Adrenal gland (tissue), 9 donors: ENCODE measurements at regions not wholly inside any gene's neighbourhood (a gene's known extent, or its start where the extent isn't known, plus 50 kb on each side); places are given as distances from the start of the nearest gene placed in this dataset.

Experiments used
- DNase-seq, 7 donors: peaks; one replicate each; pipeline ENCODE4 v3.0.0-alpha.2; 2019 to 2020
- H3K27ac ChIP-seq, 5 donors: fragments of 200-600 bp; sonication (generic) in 4 of 5; 1 replicate in 3 of 5; 2 replicates in 2 of 5; pipeline versions ENCODE4 v1.5.1 to v1.8.0; 2016 to 2020; ENCODE audit warnings: mild to moderate bottlenecking in 1 of 5
- H3K27me3 ChIP-seq: fragments of 200-600 bp; 2 replicates; pipeline ENCODE4 v1.8.0; 2021
- H3K36me3 ChIP-seq, 2 donors: fragments of 200-600 bp; replicated peaks in 1 of 2; 1 replicate in 1 of 2; 2 replicates in 1 of 2; pipeline versions ENCODE4 v1.5.1 to v1.8.0; 2018 to 2022
- H3K4me1 ChIP-seq, 2 donors: fragments of 200-600 bp; replicated peaks in 1 of 2; 1 replicate in 1 of 2; 2 replicates in 1 of 2; pipeline versions ENCODE4 v1.5.1 to v1.8.0; 2018 to 2021
- H3K4me3 ChIP-seq, 4 donors: fragments of 200-600 bp; sonication (generic) in 3 of 4; one replicate each; pipeline ENCODE4 v1.5.1; 2016 to 2018
- H3K9me3 ChIP-seq, 3 donors: fragments of 200-600 bp; sonication (generic) in 1 of 3; replicated peaks in 1 of 3; 1 replicate in 2 of 3; 2 replicates in 1 of 3; pipeline versions ENCODE4 v1.5.1 to v1.8.0; 2016 to 2021
- POLR2A ChIP-seq, 2 donors: fragments of 450-650 bp; IDR thresholded peaks; one replicate each; pipeline ENCODE4 v1.6.1; 2017; ENCODE audit warnings: antibody characterized with exemption in 2 of 2, mild to moderate bottlenecking in 2 of 2, moderate library complexity in 1 of 2
- WGBS, 4 donors: extraction: QIAGEN DNeasy Blood & Tissue Kit in 2 of 4; methylation state at CpG; one replicate each; pipeline versions ENCODE4 v1.1.5 to v1.1.7; 2013 to 2017; 5-methylcytosine and 5-hydroxymethylcytosine counted together
- intact Hi-C, 2 donors: fragments of 100-400 bp; cut with DNase I; formaldehyde crosslinking; loops; one replicate each; pipeline versions ENCODE4 v1.14.1 to v1.15.0; 2022 to 2023
- TF ChIP-seq, protein P1 (sequence below), 6 experiments: fragments of 450-650 bp in 4 of 6; fragments of 200-600 bp in 2 of 6; sonication (generic) in 1 of 6; IDR thresholded peaks; 1 replicate in 5 of 6; 2 replicates in 1 of 6; pipeline versions ENCODE4 v1.5.1 to v1.8.0; 2016 to 2021; ENCODE audit warnings: antibody characterized with exemption in 6 of 6, mild to moderate bottlenecking in 2 of 6, moderate library complexity in 1 of 6
- donor health status: healthy with polysubstance abuse.
- donor health status: Bipolar disorder and iron deficiency.
- donor health status: DM: yes; HTN: yes; CAD: no.
- donor health status: DM: no; HTN: no; CAD: no.
- donor health status: DM: no; HTN: no; CAD: no.

GRCh38 chr6:144578385-144579350 is 293.5 kb downstream of the UTRN start:
- Histone ChIP-seq H3K4me1 (peaks cover 4 to 35% of the 10 kb centered on the region in 2 donors), H3K9me3 (no peaks in the 10 kb centered on the region), H3K36me3 (peaks cover 0 to 10% of the 10 kb centered on the region in 2 donors), H3K27me3 (no peaks in the 10 kb centered on the region), H3K4me3 (no peak overlapping the region), H3K27ac (peak overlapping the region in 3 of 5 donors; percentile 23 to 70 (median 58))
- DNase-seq, result peak in 5 of 7 donors; percentile 23 to 48 (median 39)
- TF ChIP-seq, protein P1, sequence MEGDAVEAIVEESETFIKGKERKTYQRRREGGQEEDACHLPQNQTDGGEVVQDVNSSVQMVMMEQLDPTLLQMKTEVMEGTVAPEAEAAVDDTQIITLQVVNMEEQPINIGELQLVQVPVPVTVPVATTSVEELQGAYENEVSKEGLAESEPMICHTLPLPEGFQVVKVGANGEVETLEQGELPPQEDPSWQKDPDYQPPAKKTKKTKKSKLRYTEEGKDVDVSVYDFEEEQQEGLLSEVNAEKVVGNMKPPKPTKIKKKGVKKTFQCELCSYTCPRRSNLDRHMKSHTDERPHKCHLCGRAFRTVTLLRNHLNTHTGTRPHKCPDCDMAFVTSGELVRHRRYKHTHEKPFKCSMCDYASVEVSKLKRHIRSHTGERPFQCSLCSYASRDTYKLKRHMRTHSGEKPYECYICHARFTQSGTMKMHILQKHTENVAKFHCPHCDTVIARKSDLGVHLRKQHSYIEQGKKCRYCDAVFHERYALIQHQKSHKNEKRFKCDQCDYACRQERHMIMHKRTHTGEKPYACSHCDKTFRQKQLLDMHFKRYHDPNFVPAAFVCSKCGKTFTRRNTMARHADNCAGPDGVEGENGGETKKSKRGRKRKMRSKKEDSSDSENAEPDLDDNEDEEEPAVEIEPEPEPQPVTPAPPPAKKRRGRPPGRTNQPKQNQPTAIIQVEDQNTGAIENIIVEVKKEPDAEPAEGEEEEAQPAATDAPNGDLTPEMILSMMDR (IDR thresholded peaks at IDR 0.05), result no peak
- no peak for TF ChIP-seq POLR2A (IDR thresholded peaks at IDR 0.05)
- intact Hi-C loops, result no loop called here
- WGBS, 4 donors, result 60 to 81% (median 67%) methylated on average over 7 of the region's 7 CpGs

GRCh38 chr6:144580039-144580438 is 294.9 kb downstream of the UTRN start:
- no peaks in the 10 kb centered on the region for H3K9me3 ChIP-seq

DNA sequence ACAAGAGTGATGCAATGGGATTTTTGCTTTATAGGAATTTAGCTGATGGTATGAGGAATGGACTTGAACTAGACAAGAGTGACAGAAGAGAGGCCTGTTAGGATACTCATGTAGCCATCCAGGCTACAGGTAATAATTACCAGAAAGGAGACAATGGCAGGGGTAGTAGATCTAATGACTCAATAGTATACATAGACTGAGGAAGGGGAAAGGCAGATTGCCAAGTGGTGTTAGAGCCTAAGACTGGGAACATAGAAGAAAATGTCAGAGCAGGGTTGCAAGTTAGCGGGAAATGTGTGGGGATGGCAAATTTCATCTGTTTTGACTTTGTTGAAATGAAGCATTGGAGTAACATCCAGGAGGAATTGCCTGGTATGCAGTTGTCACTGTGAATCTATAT is 295.6 kb downstream of the UTRN start:
- intact Hi-C loops, result loop anchor here in 1 of 2 donors (10.0 kb wide), 1 partner anchor 634 kb away; no protein-coding TSS in a partner anchor
- no peak for TF ChIP-seq POLR2A (IDR thresholded peaks at IDR 0.05)
- TF ChIP-seq, protein P1 (IDR thresholded peaks at IDR 0.05), result no peak
- H3K4me3 ChIP-seq, result no peak overlapping the region
- H3K36me3 ChIP-seq, result peaks cover 0 to 10% of the 10 kb centered on the region in 2 donors
- WGBS, 4 donors, result 94 to 100% (median 95%) methylated on average over 1 of the region's 1 CpG
- no peaks in the 10 kb centered on the region for H3K27me3 ChIP-seq
- no peaks in the 10 kb centered on the region for H3K9me3 ChIP-seq
- H3K27ac ChIP-seq, result no peak overlapping the region
- peaks cover 4 to 43% of the 10 kb centered on the region in 2 donors for H3K4me1 ChIP-seq
- no peak for DNase-seq

More at GRCh38 chr6:144580039-144580438, 294.9 kb downstream of the UTRN start:
- Histone ChIP-seq H3K36me3 (peaks cover 0 to 10% of the 10 kb centered on the region in 2 donors), H3K4me1 (peaks cover 4 to 36% of the 10 kb centered on the region in 2 donors), H3K4me3 (no peak overlapping the region), H3K27ac (no peak overlapping the region), H3K27me3 (no peaks in the 10 kb centered on the region)
- no peak for DNase-seq
- TF ChIP-seq POLR2A (IDR thresholded peaks at IDR 0.05), result no peak
- TF ChIP-seq, protein P1 (IDR thresholded peaks at IDR 0.05), result no peak
- WGBS, 4 donors, result 50 to 66% (median 63%) methylated on average over 3 of the region's 3 CpGs
- intact Hi-C loops, result loop anchor here in 1 of 2 donors (10.0 kb wide), 1 partner anchor 635 kb away; no protein-coding TSS in a partner anchor

DNA sequence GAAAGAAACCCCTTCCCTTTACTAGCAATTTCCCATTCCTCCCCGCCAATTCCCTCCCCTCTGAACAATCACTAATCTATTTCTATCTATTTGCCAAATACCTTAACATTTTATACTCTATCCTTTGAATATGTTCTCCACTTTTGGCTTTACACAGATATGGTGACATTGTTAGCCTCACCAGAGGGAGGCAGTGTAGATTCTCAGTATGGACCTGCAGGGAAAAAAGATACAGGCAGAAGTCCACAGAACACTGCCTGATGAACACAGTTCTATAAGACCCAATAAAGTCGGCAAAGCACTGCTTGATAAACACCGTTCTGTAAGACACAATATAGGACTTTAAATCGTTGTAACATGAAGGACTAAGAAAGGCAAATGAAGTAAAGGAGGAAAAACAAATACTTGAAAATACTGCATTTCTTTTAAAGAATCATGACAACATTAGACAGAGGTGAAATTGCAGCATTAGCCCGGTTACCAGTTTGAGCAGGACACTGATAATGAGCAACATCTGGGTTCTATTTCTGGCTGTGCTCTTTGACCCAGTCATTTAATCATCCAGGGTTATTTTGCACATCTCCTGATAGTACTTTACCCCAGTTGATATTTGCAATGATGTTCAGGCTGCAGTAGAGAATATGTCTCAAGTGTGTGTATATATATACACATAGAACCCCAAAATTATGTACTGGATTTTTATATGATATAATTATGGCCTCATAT is 296.8 kb downstream of the UTRN start:
- intact Hi-C loops, result loop anchor here in 1 of 2 donors (10.0 kb wide), 1 partner anchor 633 kb away; no protein-coding TSS in a partner anchor
- Histone ChIP-seq H3K9me3 (no peaks in the 10 kb centered on the region), H3K27me3 (no peaks in the 10 kb centered on the region), H3K36me3 (peaks cover 0 to 9% of the 10 kb centered on the region in 2 donors), H3K4me3 (no peak overlapping the region), H3K4me1 (peaks cover 4 to 51% of the 10 kb centered on the region in 2 donors), H3K27ac (no peak overlapping the region)
- TF ChIP-seq, protein P1 (IDR thresholded peaks at IDR 0.05), result peak; percentile 17 to 57 (median 44)
- no peak for TF ChIP-seq POLR2A (IDR thresholded peaks at IDR 0.05)
- peak in 2 of 7 donors; percentile 16 to 59 for DNase-seq
- WGBS, 4 donors, result 49 to 60% (median 57%) methylated on average over 5 of the region's 5 CpGs
